ENCODE measurements at regions not wholly inside any gene's neighbourhood (a gene's known extent, or its start where the extent isn't known, plus 50 kb on each side); places are given as distances from the start of the nearest gene placed in this dataset.

GRCh38 chr1:235035928-235036327, 92.7 kb downstream of the TOMM20 start:
- peaks cover 14% of the 10 kb centered on the region for H3K36me3 Mint-ChIP-seq (ENCODE audit: low read depth)
- TF ChIP-seq, protein P1, sequence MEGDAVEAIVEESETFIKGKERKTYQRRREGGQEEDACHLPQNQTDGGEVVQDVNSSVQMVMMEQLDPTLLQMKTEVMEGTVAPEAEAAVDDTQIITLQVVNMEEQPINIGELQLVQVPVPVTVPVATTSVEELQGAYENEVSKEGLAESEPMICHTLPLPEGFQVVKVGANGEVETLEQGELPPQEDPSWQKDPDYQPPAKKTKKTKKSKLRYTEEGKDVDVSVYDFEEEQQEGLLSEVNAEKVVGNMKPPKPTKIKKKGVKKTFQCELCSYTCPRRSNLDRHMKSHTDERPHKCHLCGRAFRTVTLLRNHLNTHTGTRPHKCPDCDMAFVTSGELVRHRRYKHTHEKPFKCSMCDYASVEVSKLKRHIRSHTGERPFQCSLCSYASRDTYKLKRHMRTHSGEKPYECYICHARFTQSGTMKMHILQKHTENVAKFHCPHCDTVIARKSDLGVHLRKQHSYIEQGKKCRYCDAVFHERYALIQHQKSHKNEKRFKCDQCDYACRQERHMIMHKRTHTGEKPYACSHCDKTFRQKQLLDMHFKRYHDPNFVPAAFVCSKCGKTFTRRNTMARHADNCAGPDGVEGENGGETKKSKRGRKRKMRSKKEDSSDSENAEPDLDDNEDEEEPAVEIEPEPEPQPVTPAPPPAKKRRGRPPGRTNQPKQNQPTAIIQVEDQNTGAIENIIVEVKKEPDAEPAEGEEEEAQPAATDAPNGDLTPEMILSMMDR (IDR thresholded peaks at IDR 0.05; ENCODE audit: unreplicated experiment in 3 of 3): no peak
- H3K27me3 Mint-ChIP-seq (ENCODE audit: low read depth): peaks cover 3% of the 10 kb centered on the region
- no peak overlapping the region for H3K27ac Mint-ChIP-seq
- H3K4me3 Mint-ChIP-seq: no peak overlapping the region
- peaks cover 27% of the 10 kb centered on the region for H3K9me3 Mint-ChIP-seq
- H3K4me1 Mint-ChIP-seq: no peaks in the 10 kb centered on the region

DNA sequence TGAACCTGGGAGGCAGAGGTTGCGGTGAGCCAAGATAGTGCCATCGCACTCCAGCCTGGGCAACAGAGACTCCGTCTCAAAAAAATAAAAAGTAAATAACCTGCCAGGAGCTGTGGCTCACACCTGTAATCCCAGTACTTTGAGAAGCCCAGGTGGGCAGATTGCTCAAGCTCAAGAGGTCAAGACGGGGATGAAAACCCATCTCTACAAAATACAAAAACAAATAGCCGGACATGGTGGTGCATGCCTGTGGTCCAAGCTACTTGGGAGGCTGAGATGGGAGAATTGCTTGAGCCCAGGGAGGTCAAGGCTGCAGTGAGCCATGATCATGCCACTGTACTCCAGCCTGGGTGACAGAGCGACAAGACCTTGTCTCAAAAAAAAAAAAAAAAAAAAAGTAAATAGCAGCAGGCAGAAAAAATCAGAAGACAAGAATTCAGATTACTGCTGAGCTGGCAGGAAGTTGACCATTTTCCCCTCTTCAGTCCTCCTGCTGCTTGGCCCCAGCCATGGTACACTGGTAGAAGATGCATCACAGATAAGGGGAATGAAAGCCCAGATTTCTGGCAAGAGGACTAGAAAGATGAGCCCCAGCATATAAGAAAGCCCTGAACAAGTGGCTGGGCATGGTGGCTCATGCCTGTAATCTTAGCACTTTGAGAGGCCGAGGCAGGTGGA, 97.6 kb downstream of the TOMM20 start:
- Mint-ChIP-seq H3K36me3 (ENCODE audit: low read depth) (no peaks in the 10 kb centered on the region), H3K4me3 (no peak overlapping the region), H3K27me3 (ENCODE audit: low read depth) (peaks cover 3% of the 10 kb centered on the region), H3K4me1 (no peaks in the 10 kb centered on the region), H3K27ac (no peak overlapping the region), H3K9me3 (peaks cover 3% of the 10 kb centered on the region)
- TF ChIP-seq, protein P1 (IDR thresholded peaks at IDR 0.05; ENCODE audit: unreplicated experiment in 3 of 3): no peak

- TF ChIP-seq, protein P1 (IDR thresholded peaks at IDR 0.05; ENCODE audit: unreplicated experiment in 3 of 3): no peak
- no peaks in the 10 kb centered on the region for H3K36me3 Mint-ChIP-seq (ENCODE audit: low read depth)
- no peak overlapping the region for H3K27ac Mint-ChIP-seq
- H3K4me1 Mint-ChIP-seq: peaks cover 22% of the 10 kb centered on the region
- H3K27me3 Mint-ChIP-seq (ENCODE audit: low read depth): no peaks in the 10 kb centered on the region
- peaks cover 3% of the 10 kb centered on the region for H3K9me3 Mint-ChIP-seq
- no peak overlapping the region for H3K4me3 Mint-ChIP-seq
Measured at GRCh38 chr1:235027862-235028250, 100.8 kb downstream of the TOMM20 start.

GRCh38 chr1:235027076-235027861, 101.4 kb downstream of the TOMM20 start:
- Mint-ChIP-seq H3K27ac (no peak overlapping the region), H3K36me3 (ENCODE audit: low read depth) (no peaks in the 10 kb centered on the region), H3K9me3 (peaks cover 3% of the 10 kb centered on the region), H3K27me3 (ENCODE audit: low read depth) (no peaks in the 10 kb centered on the region), H3K4me1 (peaks cover 28% of the 10 kb centered on the region), H3K4me3 (no peak overlapping the region)
- TF ChIP-seq, protein P1 (IDR thresholded peaks at IDR 0.05; ENCODE audit: unreplicated experiment in 3 of 3): no peak

- Mint-ChIP-seq H3K27ac (no peak overlapping the region), H3K4me1 (peaks cover 41% of the 10 kb centered on the region), H3K4me3 (no peak overlapping the region), H3K9me3 (no peaks in the 10 kb centered on the region), H3K27me3 (ENCODE audit: low read depth) (no peaks in the 10 kb centered on the region), H3K36me3 (ENCODE audit: low read depth) (no peaks in the 10 kb centered on the region)
- TF ChIP-seq, protein P1 (IDR thresholded peaks at IDR 0.05; ENCODE audit: unreplicated experiment in 3 of 3): no peak
Measured at GRCh38 chr1:235025422-235025984, 103.1 kb downstream of the TOMM20 start.
